ENCODE measurements at regions not wholly inside any gene's neighbourhood (a gene's known extent, or its start where the extent isn't known, plus 50 kb on each side); places are given as distances from the start of the nearest gene placed in this dataset.

GRCh38 chr1:79787631-79788030 is 781.1 kb upstream of the ADGRL4 start:
- H3K36me3 ChIP-seq (replicated peaks in 1 of 2; ENCODE audit: control insufficient read depth in 1 of 2, insufficient read depth in 2 of 2, low read length in 2 of 2) = no peaks in the 10 kb centered on the region
- H3K4me3 ChIP-seq (replicated peaks in 1 of 3; ENCODE audit: insufficient read depth in 1 of 3, low read depth in 2 of 3, low read length in 3 of 3) = no peak overlapping the region
- no peak overlapping the region for H3K9ac ChIP-seq (ENCODE audit: insufficient read depth, low read depth, low read length)
- H3K79me2 ChIP-seq (ENCODE audit: insufficient read depth, low read length) = no peaks in the 10 kb centered on the region
- H3K27ac ChIP-seq (ENCODE audit: extremely low read length, insufficient read depth, low read length) = no peak overlapping the region
- ChIA-PET POLR2A (no interaction called here), CTCF (ENCODE audit: low intra/inter-chr PET ratio, low total read pairs) (no interaction called here)
- 18% methylated on average over 4 of the region's 4 CpGs for WGBS (ENCODE audit: low lambda C conversion rate)
- no peak overlapping the region for H3K4me2 ChIP-seq (ENCODE audit: low read depth, low read length)
- no TSS peak for BruUV-seq (replicated peaks)
- intact Hi-C loops (cut with micrococcal nuclease; ENCODE audit: unreplicated experiment) = no loop called here
- DNase-seq (ENCODE audit: low spot score) (no peak), FAIRE-seq (no peak), ATAC-seq (no peak)
- no peaks in the 10 kb centered on the region for H3K27me3 ChIP-seq (ENCODE audit: control insufficient read depth in 1 of 2, insufficient read depth in 2 of 2, low read length in 2 of 2)
- H3K9me3 ChIP-seq (ENCODE audit: low read length) = peaks cover 70% of the 10 kb centered on the region
- H3K4me1 ChIP-seq (ENCODE audit: insufficient read depth, low read length) = no peaks in the 10 kb centered on the region
- in situ Hi-C loops (cut with HindIII; ENCODE audit: extremely low pct_ligation_motif_present, low pct_unique_long_range_greater_than_20kb) = no loop called here
- H4K20me1 ChIP-seq (ENCODE audit: insufficient read depth, low read length) = no peaks in the 10 kb centered on the region
- H2AFZ ChIP-seq (ENCODE audit: low read length) = no peak overlapping the region
- peak; percentile 63; the same call in 1 of the 2 replicates for TF ChIP-seq RAD51 (IDR thresholded peaks at IDR 0.05; ENCODE audit: borderline replicate concordance)
- TF ChIP-seq CEBPZ (IDR thresholded peaks at IDR 0.05; ENCODE audit: low read length) = no peak
- no peak for TF ChIP-seq ELF3 (CRISPR knock-in tag; IDR thresholded peaks at IDR 0.05)
- TF ChIP-seq E2F2 (CRISPR knock-in tag; IDR thresholded peaks at IDR 0.05; ENCODE audit: borderline replicate concordance) = no peak
- TF ChIP-seq NFIC (IDR thresholded peaks at IDR 0.05; ENCODE audit: low read length) = no peak
- no peak for TF ChIP-seq FLYWCH1 (CRISPR knock-in tag; IDR thresholded peaks at IDR 0.05)
- no peak for TF ChIP-seq EHMT2 (IDR thresholded peaks at IDR 0.05; ENCODE audit: borderline replicate concordance, low read depth, low read length)
- TF ChIP-seq GMEB1 (CRISPR knock-in tag; IDR thresholded peaks at IDR 0.05; ENCODE audit: borderline replicate concordance) = no peak

All from HepG2 (cell line).